Neuronal stem cell (in vitro differentiated cells): ENCODE measurements at regions not wholly inside any gene's neighbourhood (a gene's known extent, or its start where the extent isn't known, plus 50 kb on each side); places are given as distances from the start of the nearest gene placed in this dataset.

ENCODE experiments used
- DNase-seq: peaks from one replicate; pipeline ENCODE4 v3.0.0-alpha.2; 2013; ENCODE audit warnings: low spot score
- H2AFZ ChIP-seq: one replicate; pipeline ENCODE4 v1.6.1; 2013; ENCODE audit warnings: mild to moderate bottlenecking, low read length, inconsistent platforms
- H2AK5ac ChIP-seq: 2 replicates; pipeline ENCODE4 v1.6.1; 2013; ENCODE audit warnings: low read depth, mild to moderate bottlenecking, inconsistent platforms, low read length, moderate library complexity, mixed read lengths
- H2BK120ac ChIP-seq: 2 replicates; pipeline ENCODE4 v1.6.1; 2013; ENCODE audit warnings: low read depth, mild to moderate bottlenecking, inconsistent platforms, low read length, moderate library complexity, mixed read lengths
- H2BK12ac ChIP-seq: one replicate; pipeline ENCODE4 v1.6.1; 2013; ENCODE audit warnings: low read length, inconsistent platforms
- H2BK15ac ChIP-seq: 2 replicates; pipeline ENCODE4 v1.6.1; 2013; ENCODE audit warnings: mild to moderate bottlenecking, low read length, inconsistent platforms, mixed read lengths
- H2BK5ac ChIP-seq: one replicate; pipeline ENCODE4 v1.6.1; 2013; ENCODE audit warnings: inconsistent platforms, mild to moderate bottlenecking, low read length, moderate library complexity
- H3K14ac ChIP-seq: one replicate; pipeline ENCODE4 v1.6.1; 2013; ENCODE audit warnings: low read length, inconsistent platforms
- H3K18ac ChIP-seq: 2 replicates; pipeline ENCODE4 v1.6.1; 2013; ENCODE audit warnings: low read length, inconsistent platforms
- H3K23ac ChIP-seq: 2 replicates; pipeline ENCODE4 v1.6.1; 2013; ENCODE audit warnings: low read depth, mild to moderate bottlenecking, mixed read lengths, low read length, inconsistent platforms; ENCODE audit not compliant: poor library complexity
- H3K27ac ChIP-seq: replicated peaks from 3 replicates; pipeline ENCODE4 v1.5.1; 2013; ENCODE audit warnings: low read length, inconsistent platforms
- H3K27me3 ChIP-seq, 3 experiments: 2 replicates each; pipeline ENCODE4 v1.6.1; 2013; ENCODE audit warnings: low read length in 3 of 3, mild to moderate bottlenecking in 2 of 3, inconsistent platforms in 1 of 3, low read depth in 1 of 3, mixed read lengths in 1 of 3, moderate library complexity in 1 of 3; ENCODE audit not compliant: control insufficient read depth in 3 of 3, insufficient read depth in 3 of 3
- H3K36me3 ChIP-seq, 2 donors: replicated peaks in 1 of 2; 2 replicates each; pipeline ENCODE4 v1.6.1; 2013; ENCODE audit warnings: low read length in 2 of 2; ENCODE audit not compliant: control insufficient read depth in 2 of 2, insufficient read depth in 2 of 2
- H3K4ac ChIP-seq: 2 replicates; pipeline ENCODE4 v1.6.1; 2013; ENCODE audit warnings: inconsistent platforms, mild to moderate bottlenecking, low read length, moderate library complexity
- H3K4me1 ChIP-seq, 2 donors: 1 replicate in 1 of 2; 2 replicates in 1 of 2; pipeline ENCODE4 v1.6.1; 2013; ENCODE audit warnings: low read length in 2 of 2, low read depth in 1 of 2; ENCODE audit not compliant: control insufficient read depth in 2 of 2, insufficient read depth in 1 of 2
- H3K4me2 ChIP-seq: one replicate; pipeline ENCODE4 v1.6.1; 2013; ENCODE audit warnings: mild to moderate bottlenecking, low read length, inconsistent platforms; ENCODE audit not compliant: insufficient read depth, poor library complexity, severe bottlenecking
- H3K4me3 ChIP-seq, 2 donors: 2 replicates each; pipeline ENCODE4 v1.5.1; 2013; ENCODE audit warnings: low read length in 2 of 2, mild to moderate bottlenecking in 2 of 2, inconsistent platforms in 1 of 2, moderate library complexity in 1 of 2
- H3K79me1 ChIP-seq: one replicate; pipeline ENCODE4 v1.6.1; 2013; ENCODE audit warnings: low read depth, mild to moderate bottlenecking, inconsistent platforms, low read length, moderate library complexity
- H3K9ac ChIP-seq: one replicate; pipeline ENCODE4 v1.6.1; 2013; ENCODE audit warnings: mild to moderate bottlenecking, low read depth, low read length, inconsistent platforms; ENCODE audit not compliant: poor library complexity
- H3K9me3 ChIP-seq, 2 donors: replicated peaks in 1 of 2; 2 replicates each; pipeline versions ENCODE3 to v1.6.1; 2013; ENCODE audit warnings: low read length in 2 of 2, mild to moderate bottlenecking in 2 of 2, inconsistent platforms in 1 of 2, low read depth in 1 of 2, mixed read lengths in 1 of 2, moderate library complexity in 1 of 2; ENCODE audit not compliant: control insufficient read depth in 2 of 2, insufficient read depth in 1 of 2
- H4K8ac ChIP-seq: one replicate; pipeline ENCODE4 v1.6.1; 2013; ENCODE audit warnings: low read depth, mild to moderate bottlenecking, inconsistent platforms, low read length, moderate library complexity
- H4K91ac ChIP-seq: one replicate; pipeline ENCODE4 v1.6.1; 2013; ENCODE audit warnings: low read length, low read depth, mild to moderate bottlenecking, inconsistent platforms; ENCODE audit not compliant: poor library complexity
- WGBS, 2 donors: extraction: QIAGEN DNeasy Blood & Tissue Kit; methylation state at CpG; one replicate each; pipeline ENCODE4 v1.1.7; 2013; ENCODE audit warnings: missing lambda C conversion rate in 2 of 2, mixed read lengths in 1 of 2; ENCODE audit not compliant: insufficient read length in 2 of 2, insufficient replicate concordance in 1 of 2; ENCODE audit errors: extremely low coverage in 2 of 2; 5-methylcytosine and 5-hydroxymethylcytosine counted together

GRCh38 chr16:73568769-73569168 is 520.8 kb upstream of the ZFHX3 start:
- Histone ChIP-seq H3K27me3 (no peaks in the 10 kb centered on the region), H3K4me2 (no peak overlapping the region), H3K14ac (no peak overlapping the region), H2BK120ac (no peak overlapping the region), H3K27ac (no peak overlapping the region), H3K9ac (no peak overlapping the region), H3K23ac (no peak overlapping the region), H3K4ac (no peak overlapping the region), H2AFZ (no peak overlapping the region), H2AK5ac (no peak overlapping the region), H3K4me1 (peaks cover 11 to 28% of the 10 kb centered on the region in 2 donors), H2BK15ac (no peak overlapping the region), H2BK12ac (no peak overlapping the region), H2BK5ac (no peak overlapping the region), H4K8ac (no peak overlapping the region), H3K36me3 (no peaks in the 10 kb centered on the region), H3K9me3 (peaks cover 0 to 21% of the 10 kb centered on the region in 2 donors), H4K91ac (no peak overlapping the region), H3K4me3 (no peak overlapping the region), H3K18ac (no peak overlapping the region), H3K79me1 (no peaks in the 10 kb centered on the region)
- no CpG with 5 or more reads among the region's 10 CpGs for WGBS, 2 donors
- no peak for DNase-seq

- peaks cover 7 to 9% of the 10 kb centered on the region in 2 donors for H3K4me1 ChIP-seq
- no peak overlapping the region for H2AFZ ChIP-seq
- DNase-seq, result no peak
- no peak overlapping the region for H2BK120ac ChIP-seq
- H3K9ac ChIP-seq, result no peak overlapping the region
- H3K4ac ChIP-seq, result no peak overlapping the region
- no peaks in the 10 kb centered on the region for H3K79me1 ChIP-seq
- H3K14ac ChIP-seq, result no peak overlapping the region
- no peaks in the 10 kb centered on the region for H3K27me3 ChIP-seq
- H3K18ac ChIP-seq, result no peak overlapping the region
- peaks cover 0 to 21% of the 10 kb centered on the region in 2 donors for H3K9me3 ChIP-seq
- H3K36me3 ChIP-seq, result no peaks in the 10 kb centered on the region
- no peak overlapping the region for H2BK12ac ChIP-seq
- no peak overlapping the region for H2BK5ac ChIP-seq
- H3K27ac ChIP-seq, result no peak overlapping the region
- no peak overlapping the region for H3K4me2 ChIP-seq
- no peak overlapping the region for H2BK15ac ChIP-seq
- no peak overlapping the region for H3K23ac ChIP-seq
- WGBS, 2 donors, result no CpG with 5 or more reads among the region's 3 CpGs
- H2AK5ac ChIP-seq, result no peak overlapping the region
- H4K91ac ChIP-seq, result no peak overlapping the region
- no peak overlapping the region for H4K8ac ChIP-seq
- no peak overlapping the region for H3K4me3 ChIP-seq
Observed at GRCh38 chr16:73565925-73566324, 518.0 kb upstream of the ZFHX3 start.

GRCh38 chr16:73565263-73565662 is 517.3 kb upstream of the ZFHX3 start:
- Histone ChIP-seq H3K27me3 (no peaks in the 10 kb centered on the region), H3K14ac (no peak overlapping the region), H3K4me2 (no peak overlapping the region), H2AFZ (no peak overlapping the region), H3K9ac (no peak overlapping the region), H3K36me3 (no peaks in the 10 kb centered on the region), H2BK120ac (no peak overlapping the region), H3K4ac (no peak overlapping the region), H3K18ac (no peak overlapping the region), H3K9me3 (peaks cover 0 to 21% of the 10 kb centered on the region in 2 donors), H2BK15ac (no peak overlapping the region), H3K4me3 (no peak overlapping the region), H2BK12ac (no peak overlapping the region), H2BK5ac (no peak overlapping the region), H4K91ac (no peak overlapping the region), H3K79me1 (no peaks in the 10 kb centered on the region), H3K4me1 (peaks cover 7 to 9% of the 10 kb centered on the region in 2 donors), H2AK5ac (no peak overlapping the region), H3K27ac (no peak overlapping the region), H4K8ac (no peak overlapping the region), H3K23ac (no peak overlapping the region)
- no CpG with 5 or more reads among the region's 7 CpGs for WGBS, 2 donors
- DNase-seq, result no peak

- Histone ChIP-seq H3K18ac (no peak overlapping the region), H2BK5ac (no peak overlapping the region), H2BK120ac (no peak overlapping the region), H4K91ac (no peak overlapping the region), H2BK15ac (no peak overlapping the region), H3K27ac (no peak overlapping the region), H3K4me1 (peaks cover under 1 to 6% of the 10 kb centered on the region in 2 donors), H3K27me3 (no peaks in the 10 kb centered on the region), H3K4me3 (no peak overlapping the region), H3K9me3 (peaks cover 0 to 21% of the 10 kb centered on the region in 2 donors), H3K14ac (no peak overlapping the region), H3K4me2 (no peak overlapping the region), H2AK5ac (no peak overlapping the region), H2AFZ (no peak overlapping the region), H4K8ac (no peak overlapping the region), H3K79me1 (no peaks in the 10 kb centered on the region), H3K9ac (no peak overlapping the region), H3K23ac (no peak overlapping the region), H3K36me3 (no peaks in the 10 kb centered on the region), H2BK12ac (no peak overlapping the region), H3K4ac (no peak overlapping the region)
- DNase-seq, result no peak
- WGBS, 2 donors, result no CpG with 5 or more reads among the region's 3 CpGs
Observed at GRCh38 chr16:73563709-73564108, 515.8 kb upstream of the ZFHX3 start.
